ENCODE measurements at regions not wholly inside any gene's neighbourhood (a gene's known extent, or its start where the extent isn't known, plus 50 kb on each side); places are given as distances from the start of the nearest gene placed in this dataset.

DNA sequence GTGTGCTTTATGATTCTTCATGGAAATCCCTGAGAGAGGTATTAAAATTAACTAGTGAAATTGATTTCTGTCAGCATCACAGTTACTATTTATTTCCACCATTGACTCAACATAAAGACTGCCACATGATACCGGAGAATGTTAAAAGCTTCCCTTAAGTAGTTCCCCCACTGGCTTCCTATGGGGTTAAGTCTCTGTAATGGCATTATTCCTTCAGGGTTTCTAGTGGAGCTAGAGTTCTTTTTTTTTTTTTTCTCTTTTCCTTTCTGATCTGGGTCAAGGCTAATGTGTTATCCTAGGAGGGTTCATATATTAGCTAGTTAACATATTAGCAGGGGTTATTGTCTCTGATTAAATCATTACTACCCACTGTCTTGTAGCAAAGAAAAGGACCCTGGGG, 1919.1 kb upstream of the PIK3C3 start:
- TF ChIP-seq EZH2phosphoT487 (IDR thresholded peaks at IDR 0.05; ENCODE audit: borderline replicate concordance, low read length) = no peak
- TF ChIP-seq, protein P1, sequence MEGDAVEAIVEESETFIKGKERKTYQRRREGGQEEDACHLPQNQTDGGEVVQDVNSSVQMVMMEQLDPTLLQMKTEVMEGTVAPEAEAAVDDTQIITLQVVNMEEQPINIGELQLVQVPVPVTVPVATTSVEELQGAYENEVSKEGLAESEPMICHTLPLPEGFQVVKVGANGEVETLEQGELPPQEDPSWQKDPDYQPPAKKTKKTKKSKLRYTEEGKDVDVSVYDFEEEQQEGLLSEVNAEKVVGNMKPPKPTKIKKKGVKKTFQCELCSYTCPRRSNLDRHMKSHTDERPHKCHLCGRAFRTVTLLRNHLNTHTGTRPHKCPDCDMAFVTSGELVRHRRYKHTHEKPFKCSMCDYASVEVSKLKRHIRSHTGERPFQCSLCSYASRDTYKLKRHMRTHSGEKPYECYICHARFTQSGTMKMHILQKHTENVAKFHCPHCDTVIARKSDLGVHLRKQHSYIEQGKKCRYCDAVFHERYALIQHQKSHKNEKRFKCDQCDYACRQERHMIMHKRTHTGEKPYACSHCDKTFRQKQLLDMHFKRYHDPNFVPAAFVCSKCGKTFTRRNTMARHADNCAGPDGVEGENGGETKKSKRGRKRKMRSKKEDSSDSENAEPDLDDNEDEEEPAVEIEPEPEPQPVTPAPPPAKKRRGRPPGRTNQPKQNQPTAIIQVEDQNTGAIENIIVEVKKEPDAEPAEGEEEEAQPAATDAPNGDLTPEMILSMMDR (conservative IDR thresholded peaks at IDR 0.05; ENCODE audit: low read depth, low read length) = no peak
